Skeletal muscle satellite cell (primary cell): ENCODE measurements at regions not wholly inside any gene's neighbourhood (a gene's known extent, or its start where the extent isn't known, plus 50 kb on each side); places are given as distances from the start of the nearest gene placed in this dataset.

ENCODE experiments used
- H3K27me3 ChIP-seq: 2 replicates; pipeline ENCODE4 v1.7.0; 2013; ENCODE audit warnings: low read length; ENCODE audit not compliant: control insufficient read depth, insufficient read depth
- H3K36me3 ChIP-seq: 2 replicates; pipeline ENCODE4 v1.7.0; 2013; ENCODE audit warnings: mild to moderate bottlenecking, control low read depth, low read length; ENCODE audit not compliant: insufficient read depth
- H3K4me1 ChIP-seq: 2 replicates; pipeline ENCODE4 v1.7.0; 2013; ENCODE audit warnings: low read length; ENCODE audit not compliant: control insufficient read depth, insufficient read depth
- H3K4me2 ChIP-seq: 2 replicates; pipeline ENCODE4 v1.7.0; 2013; ENCODE audit warnings: mild to moderate bottlenecking, low read length
- H3K4me3 ChIP-seq: 2 replicates; pipeline ENCODE4 v1.7.0; 2013; ENCODE audit warnings: low read length
- H3K9ac ChIP-seq: 2 replicates; pipeline ENCODE4 v1.7.0; 2013; ENCODE audit warnings: mild to moderate bottlenecking, low read depth, low read length, moderate library complexity
- H3K9me3 ChIP-seq: replicated peaks from 2 replicates; pipeline ENCODE4 v1.7.0; 2013; ENCODE audit warnings: mild to moderate bottlenecking, control low read depth, low read length

GRCh38 chr5:38742821-38743220, 103.0 kb upstream of the OSMR start:
- H3K9ac ChIP-seq: no peak overlapping the region
- no peak overlapping the region for H3K4me3 ChIP-seq
- no peak overlapping the region for H3K4me2 ChIP-seq
- no peaks in the 10 kb centered on the region for H3K27me3 ChIP-seq
- peaks cover 10% of the 10 kb centered on the region for H3K9me3 ChIP-seq
- no peaks in the 10 kb centered on the region for H3K36me3 ChIP-seq
- peaks cover 28% of the 10 kb centered on the region for H3K4me1 ChIP-seq

DNA sequence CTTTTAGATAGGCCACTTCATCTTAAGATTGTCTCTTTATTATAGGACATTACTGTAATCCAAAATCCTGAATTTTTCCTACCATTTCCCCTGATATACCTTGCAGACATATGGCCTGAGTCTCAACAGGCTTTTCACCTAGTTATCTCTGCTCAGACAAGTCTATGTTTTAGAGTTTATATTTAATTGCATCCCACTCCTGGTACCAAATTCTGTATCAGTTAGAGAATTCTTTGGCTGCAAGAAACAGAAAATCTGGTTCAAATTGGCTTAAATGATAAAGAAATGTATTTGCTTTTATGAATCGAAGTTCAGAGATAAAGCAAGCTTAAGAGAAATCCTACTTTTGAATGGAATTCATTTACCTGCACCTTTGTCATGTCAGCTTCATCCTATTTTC, 102.2 kb upstream of the OSMR start:
- Histone ChIP-seq H3K9ac (no peak overlapping the region), H3K27me3 (no peaks in the 10 kb centered on the region), H3K36me3 (no peaks in the 10 kb centered on the region), H3K9me3 (peaks cover 10% of the 10 kb centered on the region), H3K4me3 (no peak overlapping the region), H3K4me2 (no peak overlapping the region), H3K4me1 (peaks cover 25% of the 10 kb centered on the region)

DNA sequence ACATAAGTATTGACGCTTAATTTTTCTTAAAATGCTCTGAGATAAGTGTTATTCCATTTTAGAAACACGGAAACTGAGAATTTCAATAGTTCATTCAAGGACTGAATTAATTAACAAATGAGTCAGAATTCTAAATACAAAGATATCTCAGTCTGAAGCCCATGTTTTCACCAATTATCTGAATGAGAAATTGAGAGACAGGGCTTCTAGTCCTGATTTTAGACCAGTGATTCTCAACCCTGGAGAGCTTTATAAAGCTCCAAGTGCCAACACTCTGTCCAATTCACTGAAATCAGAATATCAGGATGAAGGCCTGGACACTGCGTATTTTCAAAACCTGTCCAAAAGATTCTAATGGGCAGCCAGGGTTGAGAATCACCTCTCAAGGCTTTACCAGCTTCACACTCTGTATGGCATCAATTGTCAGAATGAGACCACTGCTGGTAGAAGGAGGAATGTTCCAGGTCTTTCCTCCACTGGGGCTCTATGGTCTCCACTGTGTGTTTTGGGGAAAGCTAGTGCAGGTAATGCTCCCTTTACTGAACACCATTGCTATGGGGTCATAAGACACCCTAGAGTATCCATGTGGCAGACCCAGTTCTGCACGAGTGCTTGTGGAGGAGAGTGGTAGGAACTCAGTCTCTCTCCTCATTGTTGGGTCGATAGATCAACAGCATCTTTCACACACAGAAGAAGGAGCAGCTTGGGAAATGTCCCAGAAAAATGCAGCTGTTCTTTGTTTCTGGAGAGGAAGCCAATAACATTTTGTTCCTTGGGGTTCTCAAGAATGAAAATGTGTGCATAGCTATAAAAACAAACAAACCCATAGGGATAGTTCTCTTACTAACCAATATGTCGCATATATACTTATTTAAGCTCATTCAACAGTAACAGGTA, 99.7 kb upstream of the OSMR start:
- no peaks in the 10 kb centered on the region for H3K36me3 ChIP-seq
- H3K9ac ChIP-seq: no peak overlapping the region
- H3K4me3 ChIP-seq: no peak overlapping the region
- H3K4me1 ChIP-seq: peaks cover 10% of the 10 kb centered on the region
- H3K9me3 ChIP-seq: peaks cover 10% of the 10 kb centered on the region
- H3K4me2 ChIP-seq: no peak overlapping the region
- no peaks in the 10 kb centered on the region for H3K27me3 ChIP-seq

- H3K27me3 ChIP-seq: no peaks in the 10 kb centered on the region
- H3K9me3 ChIP-seq: no peaks in the 10 kb centered on the region
- H3K4me1 ChIP-seq: peaks cover 13% of the 10 kb centered on the region
- no peak overlapping the region for H3K4me2 ChIP-seq
- H3K4me3 ChIP-seq: no peak overlapping the region
- H3K36me3 ChIP-seq: no peaks in the 10 kb centered on the region
- H3K9ac ChIP-seq: no peak overlapping the region
Observed at GRCh38 chr5:38749861-38750260, 96.0 kb upstream of the OSMR start.

GRCh38 chr5:38751103-38751502, 94.7 kb upstream of the OSMR start:
- Histone ChIP-seq H3K9ac (no peak overlapping the region), H3K4me1 (peaks cover 24% of the 10 kb centered on the region), H3K36me3 (no peaks in the 10 kb centered on the region), H3K4me3 (no peak overlapping the region), H3K9me3 (no peaks in the 10 kb centered on the region), H3K4me2 (no peak overlapping the region), H3K27me3 (no peaks in the 10 kb centered on the region)

GRCh38 chr5:38752012-38752536, 93.7 kb upstream of the OSMR start:
- H3K4me3 ChIP-seq: no peak overlapping the region
- H3K36me3 ChIP-seq: no peaks in the 10 kb centered on the region
- H3K9ac ChIP-seq: no peak overlapping the region
- no peak overlapping the region for H3K4me2 ChIP-seq
- peaks cover 15% of the 10 kb centered on the region for H3K4me1 ChIP-seq
- no peaks in the 10 kb centered on the region for H3K9me3 ChIP-seq
- H3K27me3 ChIP-seq: no peaks in the 10 kb centered on the region

- Histone ChIP-seq H3K9me3 (no peaks in the 10 kb centered on the region), H3K4me3 (no peak overlapping the region), H3K4me2 (no peak overlapping the region), H3K9ac (no peak overlapping the region), H3K4me1 (peaks cover 15% of the 10 kb centered on the region), H3K36me3 (no peaks in the 10 kb centered on the region), H3K27me3 (no peaks in the 10 kb centered on the region)
Observed at GRCh38 chr5:38752622-38753021, 93.2 kb upstream of the OSMR start.

GRCh38 chr5:38753141-38753540, 92.7 kb upstream of the OSMR start:
- Histone ChIP-seq H3K27me3 (no peaks in the 10 kb centered on the region), H3K4me1 (peaks cover 15% of the 10 kb centered on the region), H3K4me2 (no peak overlapping the region), H3K9me3 (no peaks in the 10 kb centered on the region), H3K9ac (no peak overlapping the region), H3K36me3 (no peaks in the 10 kb centered on the region), H3K4me3 (no peak overlapping the region)

DNA sequence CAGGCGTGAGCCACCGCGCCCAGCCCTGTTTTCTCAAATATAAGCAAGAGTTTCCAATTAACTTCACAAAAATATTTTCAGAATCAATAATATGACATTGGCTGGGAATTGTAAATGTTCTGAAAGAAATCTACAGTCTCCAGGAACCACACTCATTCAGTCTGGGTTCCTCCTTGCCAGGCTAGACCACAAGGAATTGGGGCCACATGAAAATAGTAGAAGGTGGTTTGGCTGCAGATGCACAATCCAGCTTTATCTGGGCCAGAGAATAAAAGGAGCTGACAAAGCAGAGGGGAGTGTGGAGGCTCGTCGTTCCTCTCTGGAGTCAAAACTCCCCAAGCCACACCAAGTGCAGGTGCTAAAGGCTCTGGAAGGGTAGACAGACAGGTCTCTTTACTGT, 92.0 kb upstream of the OSMR start:
- H3K4me1 ChIP-seq: peaks cover 15% of the 10 kb centered on the region
- no peaks in the 10 kb centered on the region for H3K9me3 ChIP-seq
- H3K4me2 ChIP-seq: no peak overlapping the region
- no peak overlapping the region for H3K9ac ChIP-seq
- H3K36me3 ChIP-seq: no peaks in the 10 kb centered on the region
- H3K4me3 ChIP-seq: no peak overlapping the region
- peaks cover 2% of the 10 kb centered on the region for H3K27me3 ChIP-seq

- Histone ChIP-seq H3K36me3 (no peaks in the 10 kb centered on the region), H3K4me2 (peak overlapping the region; percentile 19), H3K9ac (no peak overlapping the region), H3K9me3 (no peaks in the 10 kb centered on the region), H3K27me3 (peaks cover 6% of the 10 kb centered on the region), H3K4me1 (peaks cover 15% of the 10 kb centered on the region), H3K4me3 (no peak overlapping the region)
Observed at GRCh38 chr5:38755181-38755580, 90.6 kb upstream of the OSMR start.

DNA sequence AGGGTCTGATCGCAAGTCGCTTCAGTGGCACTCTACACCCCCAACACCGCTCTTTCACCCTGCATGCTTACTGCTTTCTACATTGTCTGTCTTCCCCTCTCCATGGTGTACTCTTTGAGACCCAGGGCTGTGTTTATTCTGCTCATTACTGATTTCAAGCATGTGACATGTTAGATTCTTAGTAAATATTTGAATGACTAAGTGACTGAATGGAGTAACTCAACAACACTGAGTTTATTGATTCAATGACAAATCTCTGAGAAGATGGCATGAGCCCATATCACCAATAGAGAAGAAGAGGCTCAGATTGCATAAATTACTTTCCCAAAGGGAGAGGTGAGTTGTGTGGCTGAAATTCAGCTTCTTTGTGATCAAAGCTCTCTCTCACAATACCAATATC, 89.7 kb upstream of the OSMR start:
- Histone ChIP-seq H3K4me1 (peaks cover 15% of the 10 kb centered on the region), H3K9me3 (no peaks in the 10 kb centered on the region), H3K36me3 (no peaks in the 10 kb centered on the region), H3K9ac (no peak overlapping the region), H3K4me3 (no peak overlapping the region), H3K4me2 (no peak overlapping the region), H3K27me3 (peaks cover 10% of the 10 kb centered on the region)
